Endothelial cell of umbilical vein (primary cell): ENCODE measurements at regions not wholly inside any gene's neighbourhood (a gene's known extent, or its start where the extent isn't known, plus 50 kb on each side); places are given as distances from the start of the nearest gene placed in this dataset.

Experiments used
- BruUV-seq: library from RNA; stranded (reverse); fragments of 400-500 nt; replicated peaks from 2 replicates; lab custom pipeline; 2021; lab: Mats Ljungman, UMichigan
- CTCF ChIA-PET: fragments of 300-600, 350-600 bp; sonication (Branson Sonifier 250); formaldehyde crosslinking; loops from one replicate; lab custom pipeline; 2021; ENCODE audit warnings: antibody characterized with exemption, inconsistent platforms; lab: Charles Lee
- POLR2A ChIA-PET: fragments of 300-600, 350-600 bp; sonication (Branson Sonifier 250); formaldehyde crosslinking; loops from one replicate; lab custom pipeline; 2021; ENCODE audit warnings: antibody characterized with exemption, inconsistent platforms; lab: Charles Lee
- DNase-seq: peaks from one replicate; pipeline ENCODE4 v3.0.0-alpha.2; 2011; ENCODE audit warnings: low read depth, low spot score
- FAIRE-seq: peaks from 2 replicates; lab custom pipeline; 2011; peaks lifted over from hg19 to GRCh38; lab: Jason Lieb, UNC
- H2AFZ ChIP-seq: 2 replicates; pipeline ENCODE4 v1.6.0; 2012; ENCODE audit warnings: low read depth, low read length, control low read depth, inconsistent platforms
- H3K27ac ChIP-seq: 2 replicates; pipeline ENCODE4 v1.5.1; 2011; ENCODE audit warnings: low read depth, mild to moderate bottlenecking, control low read depth, low read length, moderate library complexity; ENCODE audit not compliant: insufficient read depth
- H3K27me3 ChIP-seq, 2 experiments: 2 replicates each; pipeline versions ENCODE4 v1.6.0 to v1.6.1; 2011; ENCODE audit warnings: low read length in 2 of 2, mixed read lengths in 1 of 2; ENCODE audit not compliant: control insufficient read depth in 2 of 2, insufficient read depth in 2 of 2
- H3K36me3 ChIP-seq, 2 experiments: 2 replicates in 1 of 2; 3 replicates in 1 of 2; pipeline ENCODE4 v1.5.1; 2011; ENCODE audit warnings: low read length in 2 of 2, mild to moderate bottlenecking in 1 of 2, moderate library complexity in 1 of 2; ENCODE audit not compliant: control insufficient read depth in 2 of 2, insufficient read depth in 2 of 2; ENCODE audit errors: extremely low read depth in 1 of 2
- H3K4me1 ChIP-seq: 3 replicates; pipeline ENCODE4 v1.5.1; 2011; ENCODE audit warnings: mild to moderate bottlenecking, low read length; ENCODE audit not compliant: control insufficient read depth, insufficient read depth; ENCODE audit errors: extremely low read depth
- H3K4me2 ChIP-seq: 2 replicates; pipeline ENCODE4 v1.6.1; 2011; ENCODE audit warnings: low read length, control low read depth, mixed read lengths; ENCODE audit not compliant: insufficient read depth
- H3K4me3 ChIP-seq, 3 experiments: fragments of 200-600 bp in 1 of 3; sonication (generic), shearing (Covaris generic) in 1 of 3; replicated peaks in 1 of 3; 2 replicates each; pipeline ENCODE4 v1.5.1; 2011 to 2016; ENCODE audit warnings: control low read depth in 3 of 3, low read length in 3 of 3, mild to moderate bottlenecking in 2 of 3, inconsistent platforms in 1 of 3, low read depth in 1 of 3, moderate library complexity in 1 of 3; ENCODE audit not compliant: insufficient read depth in 1 of 3
- H3K79me2 ChIP-seq: 2 replicates; pipeline ENCODE4 v1.6.0; 2012; ENCODE audit warnings: low read length, inconsistent platforms; ENCODE audit not compliant: control insufficient read depth, insufficient read depth
- H3K9ac ChIP-seq: replicated peaks from 2 replicates; pipeline ENCODE3; 2011; ENCODE audit warnings: low read length, control low read depth; ENCODE audit not compliant: insufficient read depth; ENCODE audit errors: extremely low read depth
- H3K9me1 ChIP-seq: replicated peaks from 3 replicates; pipeline ENCODE4 v1.6.0; 2011; ENCODE audit warnings: mild to moderate bottlenecking, low read length; ENCODE audit not compliant: control insufficient read depth, insufficient read depth; ENCODE audit errors: extremely low read depth
- H3K9me3 ChIP-seq: replicated peaks from 2 replicates; pipeline ENCODE4 v1.5.1; 2012; ENCODE audit warnings: low read length, inconsistent platforms; ENCODE audit not compliant: control insufficient read depth, insufficient read depth
- H4K20me1 ChIP-seq: replicated peaks from 2 replicates; pipeline ENCODE3; 2011; ENCODE audit warnings: mild to moderate bottlenecking, low read length; ENCODE audit not compliant: control insufficient read depth, insufficient read depth; ENCODE audit errors: extremely low read depth
- FOS ChIP-seq: IDR thresholded peaks from 2 replicates; pipeline ENCODE4 v1.6.1; 2011; ENCODE audit warnings: mild to moderate bottlenecking, low read length, moderate library complexity, borderline replicate concordance; ENCODE audit not compliant: insufficient read depth
- JUN ChIP-seq: IDR thresholded peaks from 2 replicates; pipeline ENCODE4 v1.6.1; 2011; ENCODE audit warnings: borderline replicate concordance, low read depth; ENCODE audit not compliant: insufficient read length, insufficient read depth
- MAX ChIP-seq: IDR thresholded peaks from 2 replicates; pipeline ENCODE4 v1.6.1; 2011; ENCODE audit not compliant: insufficient read depth, insufficient read length
- MYC ChIP-seq: IDR thresholded peaks from one replicate; pipeline ENCODE4 v1.6.1; 2011; ENCODE audit warnings: mild to moderate bottlenecking, low read depth, low read length
- POLR2A ChIP-seq: IDR thresholded peaks from 2 replicates; pipeline ENCODE4 v1.6.1; 2012; ENCODE audit warnings: low read depth, mild to moderate bottlenecking, control low read depth, low read length
- POLR2AphosphoS5 ChIP-seq: IDR thresholded peaks from 2 replicates; pipeline ENCODE4 v1.6.1; 2012; ENCODE audit warnings: low read depth, mild to moderate bottlenecking, control low read depth, low read length, moderate library complexity; ENCODE audit not compliant: insufficient read depth
- dilution Hi-C: fragments of 300-500 bp; cut with MboI; formaldehyde crosslinking; loops from one replicate; pipeline ENCODE4 v1.15.0; 2019; ENCODE audit warnings: low sequenced_read_pairs; ENCODE audit not compliant: extremely low pct_ligation_motif_present
- intact Hi-C: fragments of 100-400 bp; cut with micrococcal nuclease; formaldehyde crosslinking; loops from one replicate; pipeline ENCODE4 v1.10.0; 2022

- H3K79me2 ChIP-seq: no peaks in the 10 kb centered on the region
These were observed 56.8 kb upstream of the CCDC85A start for GRCh38 chr2:56127010-56127409.

GRCh38 chr2:56127463-56128152 is 56.2 kb upstream of the CCDC85A start:
- Histone ChIP-seq H2AFZ (no peak overlapping the region), H3K36me3 (no peaks in the 10 kb centered on the region), H3K27ac (no peak overlapping the region), H3K79me2 (no peaks in the 10 kb centered on the region), H3K4me3 (no peak overlapping the region), H3K9me1 (no peaks in the 10 kb centered on the region), H4K20me1 (no peaks in the 10 kb centered on the region), H3K9ac (no peak overlapping the region), H3K27me3 (no peaks in the 10 kb centered on the region), H3K4me1 (no peaks in the 10 kb centered on the region), H3K4me2 (no peak overlapping the region), H3K9me3 (no peaks in the 10 kb centered on the region)
- intact Hi-C loops (no loop called here), dilution Hi-C loops (no loop called here)
- DNase-seq (no peak), FAIRE-seq (no peak)
- CTCF ChIA-PET: interaction anchor here (0.5 to 1.3 kb wide), 2 partner anchors 50 to 166 kb away, joined by 3 to 4 read pairs; no protein-coding TSS in a partner anchor
- POLR2A ChIA-PET: no interaction called here
- BruUV-seq: no TSS peak
- no peak for TF ChIP-seq JUN
- no peak for TF ChIP-seq MAX
- no peak for TF ChIP-seq POLR2A
- no peak for TF ChIP-seq FOS
- no peak for TF ChIP-seq MYC

More at GRCh38 chr2:56127010-56127409, 56.8 kb upstream of the CCDC85A start:
- no TSS peak for BruUV-seq
- no peak for FAIRE-seq
- Histone ChIP-seq H4K20me1 (no peaks in the 10 kb centered on the region), H3K4me1 (no peaks in the 10 kb centered on the region), H3K36me3 (no peaks in the 10 kb centered on the region), H3K4me3 (no peak overlapping the region), H3K9me3 (no peaks in the 10 kb centered on the region), H3K9me1 (no peaks in the 10 kb centered on the region), H3K27ac (no peak overlapping the region), H3K27me3 (no peaks in the 10 kb centered on the region), H3K9ac (no peak overlapping the region), H3K4me2 (no peak overlapping the region), H2AFZ (no peak overlapping the region)
- TF ChIP-seq POLR2AphosphoS5 (no peak), FOS (no peak)
- intact Hi-C loops (no loop called here), dilution Hi-C loops (no loop called here)
- ChIA-PET CTCF (no interaction called here), POLR2A (no interaction called here)
- DNase-seq: no peak
